ENCODE measurements at regions not wholly inside any gene's neighbourhood (a gene's known extent, or its start where the extent isn't known, plus 50 kb on each side); places are given as distances from the start of the nearest gene placed in this dataset.

- TF ChIP-seq CTCF (IDR thresholded peaks at IDR 0.05): no peak
- H3K4me1 Mint-ChIP-seq: peaks cover 44% of the 10 kb centered on the region
- no peaks in the 10 kb centered on the region for H3K36me3 Mint-ChIP-seq (ENCODE audit: low read depth)
- no peaks in the 10 kb centered on the region for H3K9me3 Mint-ChIP-seq
- H3K27ac Mint-ChIP-seq: peak overlapping the region; percentile 75
- H3K4me3 Mint-ChIP-seq: no peak overlapping the region
- peaks cover 6% of the 10 kb centered on the region for H3K27me3 Mint-ChIP-seq (ENCODE audit: low read depth, poor library complexity)
- DNase-seq: no peak
Measured at GRCh38 chr12:69150083-69150795, 89.1 kb upstream of the CPSF6 start.

GRCh38 chr12:69150796-69151127, 88.6 kb upstream of the CPSF6 start:
- TF ChIP-seq CTCF (IDR thresholded peaks at IDR 0.05): no peak
- no peaks in the 10 kb centered on the region for H3K9me3 Mint-ChIP-seq
- H3K36me3 Mint-ChIP-seq (ENCODE audit: low read depth): no peaks in the 10 kb centered on the region
- H3K27me3 Mint-ChIP-seq (ENCODE audit: low read depth, poor library complexity): peaks cover 6% of the 10 kb centered on the region
- H3K4me1 Mint-ChIP-seq: peaks cover 44% of the 10 kb centered on the region
- DNase-seq: no peak
- no peak overlapping the region for H3K27ac Mint-ChIP-seq
- no peak overlapping the region for H3K4me3 Mint-ChIP-seq

- Mint-ChIP-seq H3K27me3 (ENCODE audit: low read depth, poor library complexity) (peaks cover 6% of the 10 kb centered on the region), H3K4me1 (peaks cover 44% of the 10 kb centered on the region), H3K27ac (peak overlapping the region; percentile 3), H3K36me3 (ENCODE audit: low read depth) (no peaks in the 10 kb centered on the region), H3K9me3 (no peaks in the 10 kb centered on the region), H3K4me3 (no peak overlapping the region)
- DNase-seq: no peak
- no peak for TF ChIP-seq CTCF (IDR thresholded peaks at IDR 0.05)
Measured at GRCh38 chr12:69151254-69151764, 88.1 kb upstream of the CPSF6 start.

- DNase-seq: peak; percentile 75
- Mint-ChIP-seq H3K27me3 (ENCODE audit: low read depth, poor library complexity) (no peaks in the 10 kb centered on the region), H3K27ac (no peak overlapping the region), H3K9me3 (no peaks in the 10 kb centered on the region), H3K36me3 (ENCODE audit: low read depth) (no peaks in the 10 kb centered on the region), H3K4me1 (peaks cover 43% of the 10 kb centered on the region), H3K4me3 (no peak overlapping the region)
- TF ChIP-seq CTCF (IDR thresholded peaks at IDR 0.05): peak; percentile 97
Measured at GRCh38 chr12:69154585-69155363, 84.6 kb upstream of the CPSF6 start.

GRCh38 chr12:69157023-69157655, 82.2 kb upstream of the CPSF6 start:
- Mint-ChIP-seq H3K4me1 (peaks cover 35% of the 10 kb centered on the region), H3K9me3 (no peaks in the 10 kb centered on the region), H3K27me3 (ENCODE audit: low read depth, poor library complexity) (no peaks in the 10 kb centered on the region), H3K27ac (no peak overlapping the region), H3K36me3 (ENCODE audit: low read depth) (no peaks in the 10 kb centered on the region), H3K4me3 (no peak overlapping the region)
- peak; percentile 89 for DNase-seq
- peak; percentile 86 for TF ChIP-seq CTCF (IDR thresholded peaks at IDR 0.05)
